DND-41 (cell line): ENCODE measurements at regions not wholly inside any gene's neighbourhood (a gene's known extent, or its start where the extent isn't known, plus 50 kb on each side); places are given as distances from the start of the nearest gene placed in this dataset.

ENCODE experiments used
- ATAC-seq: fragments of 200-7000 bp; cut with Tn5 transposase; 3 replicates; pipeline ENCODE4 v1.9.1; 2021; ENCODE audit warnings: low read depth; ENCODE audit not compliant: insufficient read depth
- DNase-seq: peaks from one replicate; pipeline ENCODE4 v3.0.0-alpha.2; 2020
- H2AFZ ChIP-seq: 2 replicates; pipeline ENCODE4 v1.6.0; 2012; ENCODE audit warnings: low read depth, low read length
- H3K27ac ChIP-seq: 2 replicates; pipeline ENCODE4 v1.5.1; 2012; ENCODE audit warnings: low read length, inconsistent platforms
- H3K27me3 ChIP-seq: fragments of 200-600 bp; sonication (generic); 2 replicates; pipeline ENCODE4 v1.6.0; 2012; ENCODE audit warnings: low read length, mild to moderate bottlenecking, inconsistent platforms; ENCODE audit not compliant: insufficient read depth, poor library complexity
- H3K36me3 ChIP-seq: 2 replicates; pipeline ENCODE4 v1.5.1; 2012; ENCODE audit warnings: low read length, inconsistent platforms; ENCODE audit not compliant: insufficient read depth
- H3K4me1 ChIP-seq: 2 replicates; pipeline ENCODE4 v1.5.1; 2012; ENCODE audit warnings: mild to moderate bottlenecking, low read length; ENCODE audit not compliant: insufficient read depth
- H3K4me2 ChIP-seq: 2 replicates; pipeline ENCODE4 v1.6.0; 2012; ENCODE audit warnings: mild to moderate bottlenecking, moderate library complexity, low read length, inconsistent platforms; ENCODE audit not compliant: insufficient read depth
- H3K4me3 ChIP-seq, 2 experiments: fragments of 200-600 bp in 1 of 2; shearing (Covaris generic) in 1 of 2; 2 replicates each; pipeline ENCODE4 v1.5.1; 2012 to 2016; ENCODE audit warnings: inconsistent platforms in 2 of 2, low read length in 2 of 2, mild to moderate bottlenecking in 2 of 2, low read depth in 1 of 2, moderate library complexity in 1 of 2
- H3K79me2 ChIP-seq: 2 replicates; pipeline ENCODE4 v1.6.0; 2012; ENCODE audit warnings: low read length, inconsistent platforms; ENCODE audit not compliant: insufficient read depth
- H3K9ac ChIP-seq: 2 replicates; pipeline ENCODE4 v1.6.0; 2012; ENCODE audit warnings: low read depth, mild to moderate bottlenecking, inconsistent platforms, low read length, moderate library complexity
- H3K9me3 ChIP-seq: 2 replicates; pipeline ENCODE4 v1.5.1; 2012; ENCODE audit warnings: low read length, moderate library complexity, mild to moderate bottlenecking, inconsistent platforms; ENCODE audit not compliant: insufficient read depth, severe bottlenecking
- H4K20me1 ChIP-seq: 2 replicates; pipeline ENCODE4 v1.6.0; 2012; ENCODE audit warnings: low read length; ENCODE audit not compliant: insufficient read depth
- EZH2 ChIP-seq: IDR thresholded peaks from 3 replicates; pipeline ENCODE4 v1.6.1; 2012; ENCODE audit warnings: borderline replicate concordance, low read depth, mild to moderate bottlenecking, moderate library complexity, low read length, inconsistent platforms; ENCODE audit not compliant: severe bottlenecking
- TF ChIP-seq, protein P1 (sequence below): IDR thresholded peaks from 2 replicates; pipeline ENCODE4 v1.5.1; 2012; ENCODE audit warnings: borderline replicate concordance, low read length, moderate library complexity, mild to moderate bottlenecking; ENCODE audit not compliant: poor library complexity, severe bottlenecking; ENCODE audit errors: extremely low read depth

DNA sequence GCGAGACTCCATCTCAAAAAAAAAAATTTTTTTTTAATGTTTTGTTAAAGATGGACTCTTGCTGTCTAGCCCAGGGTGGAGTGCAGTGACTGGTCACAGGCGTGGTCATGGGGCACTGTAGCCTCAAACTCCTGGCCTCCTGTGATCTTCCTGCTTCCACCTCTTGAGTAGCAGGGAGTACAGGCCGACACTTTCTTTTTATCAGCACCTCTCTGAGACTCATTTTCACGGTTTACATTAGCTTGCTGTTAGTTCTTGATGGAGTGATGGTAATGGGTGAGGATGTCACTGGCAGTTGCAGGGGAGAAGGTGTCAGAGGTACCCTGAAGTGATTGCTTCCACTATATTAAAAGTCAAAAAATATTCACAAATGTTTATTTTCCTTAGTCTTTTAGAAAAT, 95.3 kb upstream of the MTPN start:
- Histone ChIP-seq H3K27me3 (no peaks in the 10 kb centered on the region), H3K27ac (no peak overlapping the region), H3K4me2 (no peak overlapping the region), H3K79me2 (no peaks in the 10 kb centered on the region), H4K20me1 (no peaks in the 10 kb centered on the region), H3K4me3 (no peak overlapping the region), H2AFZ (no peak overlapping the region), H3K9me3 (no peaks in the 10 kb centered on the region), H3K4me1 (no peaks in the 10 kb centered on the region), H3K9ac (no peak overlapping the region), H3K36me3 (no peaks in the 10 kb centered on the region)
- ATAC-seq (no peak), DNase-seq (no peak)
- TF ChIP-seq, protein P1, sequence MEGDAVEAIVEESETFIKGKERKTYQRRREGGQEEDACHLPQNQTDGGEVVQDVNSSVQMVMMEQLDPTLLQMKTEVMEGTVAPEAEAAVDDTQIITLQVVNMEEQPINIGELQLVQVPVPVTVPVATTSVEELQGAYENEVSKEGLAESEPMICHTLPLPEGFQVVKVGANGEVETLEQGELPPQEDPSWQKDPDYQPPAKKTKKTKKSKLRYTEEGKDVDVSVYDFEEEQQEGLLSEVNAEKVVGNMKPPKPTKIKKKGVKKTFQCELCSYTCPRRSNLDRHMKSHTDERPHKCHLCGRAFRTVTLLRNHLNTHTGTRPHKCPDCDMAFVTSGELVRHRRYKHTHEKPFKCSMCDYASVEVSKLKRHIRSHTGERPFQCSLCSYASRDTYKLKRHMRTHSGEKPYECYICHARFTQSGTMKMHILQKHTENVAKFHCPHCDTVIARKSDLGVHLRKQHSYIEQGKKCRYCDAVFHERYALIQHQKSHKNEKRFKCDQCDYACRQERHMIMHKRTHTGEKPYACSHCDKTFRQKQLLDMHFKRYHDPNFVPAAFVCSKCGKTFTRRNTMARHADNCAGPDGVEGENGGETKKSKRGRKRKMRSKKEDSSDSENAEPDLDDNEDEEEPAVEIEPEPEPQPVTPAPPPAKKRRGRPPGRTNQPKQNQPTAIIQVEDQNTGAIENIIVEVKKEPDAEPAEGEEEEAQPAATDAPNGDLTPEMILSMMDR: no peak
- TF ChIP-seq EZH2: no peak

DNA sequence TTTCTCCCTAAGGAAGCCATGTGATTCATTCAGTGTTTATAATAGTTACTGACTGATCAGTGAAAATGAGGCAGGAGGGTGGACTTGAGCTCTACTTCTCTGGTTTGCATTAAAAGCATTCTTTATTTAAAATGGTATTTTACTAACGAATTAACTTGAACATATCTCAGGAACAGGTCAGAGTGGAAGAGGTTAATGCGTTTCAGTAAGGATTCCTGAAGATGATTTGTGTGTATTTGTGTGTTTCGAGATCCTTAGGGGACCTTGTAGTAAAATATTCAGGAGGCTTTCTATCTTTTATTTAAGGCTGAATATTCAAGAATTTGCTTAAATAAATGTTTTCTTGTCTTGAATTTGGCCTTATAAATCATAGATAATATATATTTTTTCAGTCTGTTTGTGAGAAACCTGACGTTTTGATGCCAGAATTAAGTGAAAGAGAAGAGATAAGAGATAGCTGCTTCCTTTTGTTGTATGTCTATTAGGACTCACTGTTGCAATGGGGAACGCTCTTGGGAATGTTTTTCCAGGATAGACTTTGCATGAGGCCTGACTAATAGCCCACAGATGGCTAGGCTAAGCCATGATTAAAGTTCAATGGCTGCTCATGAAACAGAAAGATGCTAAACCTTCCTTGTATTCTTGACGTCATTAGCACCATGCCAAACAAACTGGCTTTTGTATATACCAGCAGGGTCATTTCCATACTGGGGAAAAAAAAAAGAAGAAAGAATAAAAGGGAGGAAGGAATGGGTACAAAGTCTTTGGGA, 93.8 kb upstream of the MTPN start:
- no peaks in the 10 kb centered on the region for H3K9me3 ChIP-seq
- no peaks in the 10 kb centered on the region for H3K36me3 ChIP-seq
- H3K27me3 ChIP-seq: no peaks in the 10 kb centered on the region
- H3K27ac ChIP-seq: no peak overlapping the region
- H3K9ac ChIP-seq: no peak overlapping the region
- H3K4me3 ChIP-seq: no peak overlapping the region
- no peak for DNase-seq
- no peaks in the 10 kb centered on the region for H3K4me1 ChIP-seq
- no peak overlapping the region for H2AFZ ChIP-seq
- H3K4me2 ChIP-seq: no peak overlapping the region
- no peak for ATAC-seq
- no peaks in the 10 kb centered on the region for H4K20me1 ChIP-seq
- no peaks in the 10 kb centered on the region for H3K79me2 ChIP-seq
- TF ChIP-seq, protein P1: no peak
- no peak for TF ChIP-seq EZH2

DNA sequence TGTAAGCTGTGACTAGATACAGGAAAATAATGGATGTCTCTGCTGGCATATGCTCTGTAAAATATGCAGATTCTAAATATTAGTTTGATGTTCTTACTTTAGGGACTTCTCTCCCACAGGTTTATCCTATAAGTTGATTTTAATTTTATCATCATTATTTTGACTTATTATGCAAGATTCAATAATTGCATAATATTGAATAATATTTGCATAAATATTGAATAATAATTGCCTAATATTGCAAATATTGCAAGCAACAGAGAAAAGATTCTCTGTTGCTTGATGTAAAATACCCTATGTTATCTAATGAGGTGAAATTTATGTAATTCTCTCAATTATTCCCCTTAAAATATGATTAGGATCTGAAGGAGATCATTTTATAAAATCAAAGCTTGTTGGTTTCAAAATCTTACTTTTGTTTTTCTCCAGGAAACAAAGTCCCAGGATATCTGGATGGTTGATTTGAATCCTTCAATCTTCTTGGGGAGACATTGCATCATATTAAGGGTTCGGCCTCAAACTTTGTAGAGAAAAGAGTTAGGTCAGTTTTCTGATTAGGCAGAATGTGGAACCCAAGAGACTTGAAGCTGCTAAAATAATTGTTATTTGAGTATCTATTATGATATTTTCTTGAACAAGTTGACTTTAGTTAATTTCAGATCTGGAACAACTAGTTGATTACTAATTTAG, 92.8 kb upstream of the MTPN start:
- Histone ChIP-seq H3K9ac (no peak overlapping the region), H3K27ac (no peak overlapping the region), H3K4me3 (no peak overlapping the region), H2AFZ (no peak overlapping the region), H4K20me1 (no peaks in the 10 kb centered on the region), H3K9me3 (no peaks in the 10 kb centered on the region), H3K79me2 (no peaks in the 10 kb centered on the region), H3K4me2 (no peak overlapping the region), H3K4me1 (no peaks in the 10 kb centered on the region), H3K27me3 (no peaks in the 10 kb centered on the region), H3K36me3 (no peaks in the 10 kb centered on the region)
- DNase-seq (no peak), ATAC-seq (no peak)
- TF ChIP-seq, protein P1: no peak
- no peak for TF ChIP-seq EZH2
